ENCODE measurements at regions not wholly inside any gene's neighbourhood (a gene's known extent, or its start where the extent isn't known, plus 50 kb on each side); places are given as distances from the start of the nearest gene placed in this dataset.
"Not testable (repeated sequence)": the region's sequence is repeated elsewhere in the genome, so short reads cannot be mapped to it uniquely, and the experiment has no call there.

DNA sequence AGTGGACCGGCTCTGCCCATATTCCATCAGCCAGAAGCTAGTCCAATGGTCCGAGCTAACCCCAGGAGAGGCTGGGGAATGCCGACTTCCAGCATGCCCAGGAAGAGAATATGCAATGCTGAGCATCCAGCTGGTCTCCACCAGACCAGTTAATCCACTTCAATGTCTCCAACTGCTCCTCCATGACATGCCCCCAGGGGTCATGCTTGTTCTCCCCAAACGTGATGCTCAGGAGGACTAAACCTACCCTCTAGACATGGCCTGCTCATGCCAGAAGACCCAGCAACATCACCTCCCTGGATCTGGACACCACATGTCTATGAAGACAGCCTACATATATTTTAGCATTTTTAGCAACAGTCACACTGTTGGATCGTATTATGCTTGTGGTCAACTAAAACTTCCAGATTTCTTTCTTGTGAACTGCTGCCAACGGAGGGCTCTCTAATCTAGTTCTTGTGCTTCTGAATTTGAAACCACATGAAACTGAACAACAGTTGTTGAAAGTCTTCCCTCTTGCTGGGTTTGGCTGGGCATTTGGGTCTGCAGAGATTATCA is 245.1 kb downstream of the SOX9 start:
- DNase-seq (ENCODE audit: low read depth in 2 of 2) = no peak

DNA sequence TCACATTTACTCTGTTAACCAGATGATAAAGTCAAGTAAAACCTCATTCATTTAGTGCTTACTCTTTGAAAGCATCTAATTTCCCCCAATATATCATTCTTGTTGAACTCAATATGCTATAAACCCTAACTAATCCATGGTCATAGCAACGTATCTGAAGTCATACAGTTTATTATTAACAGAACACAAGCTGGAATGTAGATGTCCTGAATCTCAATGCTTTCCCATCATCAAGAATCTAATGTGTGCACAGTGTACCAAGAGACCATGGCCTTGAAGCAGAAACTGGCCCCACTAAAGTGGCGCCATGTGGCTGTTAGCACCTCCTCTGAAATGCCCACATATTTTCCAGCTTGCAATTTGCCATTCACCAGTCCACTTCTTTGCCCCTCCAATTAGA is 245.8 kb downstream of the SOX9 start:
- no peak for DNase-seq (ENCODE audit: low read depth in 2 of 2)

DNA sequence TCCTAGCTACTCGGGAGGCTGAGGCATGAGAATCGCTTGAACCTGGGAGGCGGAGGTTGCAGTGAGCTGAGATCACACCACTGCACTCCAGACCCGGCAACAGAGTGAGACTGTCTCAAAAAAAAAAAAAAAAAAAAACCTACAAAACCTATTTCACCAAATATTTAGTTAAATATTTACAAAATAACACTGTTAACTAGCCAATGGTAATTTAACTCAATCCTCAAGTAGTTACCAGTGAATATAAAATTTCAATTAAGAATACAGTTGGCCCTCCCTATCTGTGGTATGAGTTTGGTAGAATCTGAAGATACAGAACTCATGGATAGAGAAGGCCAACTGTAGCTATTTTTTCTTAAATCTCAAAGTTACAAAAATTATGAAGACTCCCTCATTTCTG is 247.4 kb downstream of the SOX9 start:
- no peak for DNase-seq (ENCODE audit: low read depth in 2 of 2)

DNA sequence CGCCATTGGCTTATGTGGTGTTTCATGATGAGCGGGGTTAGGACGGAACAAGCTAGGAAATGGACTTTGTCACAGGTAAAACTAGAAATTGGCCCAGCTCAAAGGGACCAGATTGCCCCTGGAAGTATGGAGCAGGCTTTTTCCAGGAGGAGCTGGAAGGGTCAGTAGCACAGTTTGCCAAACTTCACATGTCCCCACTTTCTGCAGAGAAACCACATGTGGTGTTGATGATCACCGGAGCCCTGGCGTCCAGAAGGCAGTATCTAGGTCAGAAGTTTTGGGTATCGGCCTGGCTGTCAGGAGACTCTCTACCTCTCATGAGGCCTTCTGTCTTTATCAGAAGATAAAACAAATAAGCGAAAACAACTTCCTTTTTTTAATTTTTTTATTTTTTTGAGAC is 248.5 kb downstream of the SOX9 start:
- no peak for DNase-seq (ENCODE audit: low read depth in 2 of 2)

DNA sequence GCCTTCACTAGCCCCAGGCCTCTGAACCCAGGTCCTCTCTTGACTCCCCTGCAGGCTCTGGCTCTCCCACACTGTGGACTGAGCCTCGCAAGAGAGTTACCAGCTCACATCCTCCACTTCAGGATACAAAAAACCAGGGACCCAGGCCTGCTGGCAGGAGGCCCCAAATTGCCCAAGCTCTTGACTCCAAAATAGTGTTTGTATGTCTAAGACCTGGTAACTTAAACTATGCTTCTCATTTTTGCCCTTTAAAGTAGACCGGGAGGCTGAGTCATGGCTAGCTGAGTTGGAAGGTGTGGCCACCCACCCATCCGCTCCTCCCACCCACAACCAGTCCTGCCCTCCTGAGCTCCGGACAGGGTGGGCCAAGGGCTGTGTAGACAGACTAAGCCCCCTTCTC is 250.0 kb downstream of the SOX9 start:
- no peak for DNase-seq (ENCODE audit: low read depth in 2 of 2)

DNA sequence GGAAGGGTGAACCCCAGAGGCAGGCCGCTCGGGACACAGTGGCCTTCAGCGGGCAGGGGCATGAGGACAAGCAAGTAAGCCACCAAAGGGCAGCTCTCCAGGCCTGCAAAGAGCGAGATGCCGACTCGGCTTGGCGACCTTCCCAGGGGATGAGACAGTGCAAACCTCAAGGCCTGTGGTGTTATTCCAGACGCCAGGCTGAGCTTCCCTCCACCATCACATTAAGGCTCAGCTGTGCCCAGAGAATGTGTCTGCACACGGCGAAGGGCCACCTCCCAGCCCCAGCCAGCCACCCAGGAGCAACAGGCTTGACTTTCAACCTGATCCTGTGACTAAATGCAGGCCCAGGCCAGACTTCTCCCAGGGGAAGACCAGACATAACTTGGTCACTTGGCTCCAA is 251.4 kb downstream of the SOX9 start:
- DNase-seq (ENCODE audit: low read depth in 2 of 2) = no peak

DNA sequence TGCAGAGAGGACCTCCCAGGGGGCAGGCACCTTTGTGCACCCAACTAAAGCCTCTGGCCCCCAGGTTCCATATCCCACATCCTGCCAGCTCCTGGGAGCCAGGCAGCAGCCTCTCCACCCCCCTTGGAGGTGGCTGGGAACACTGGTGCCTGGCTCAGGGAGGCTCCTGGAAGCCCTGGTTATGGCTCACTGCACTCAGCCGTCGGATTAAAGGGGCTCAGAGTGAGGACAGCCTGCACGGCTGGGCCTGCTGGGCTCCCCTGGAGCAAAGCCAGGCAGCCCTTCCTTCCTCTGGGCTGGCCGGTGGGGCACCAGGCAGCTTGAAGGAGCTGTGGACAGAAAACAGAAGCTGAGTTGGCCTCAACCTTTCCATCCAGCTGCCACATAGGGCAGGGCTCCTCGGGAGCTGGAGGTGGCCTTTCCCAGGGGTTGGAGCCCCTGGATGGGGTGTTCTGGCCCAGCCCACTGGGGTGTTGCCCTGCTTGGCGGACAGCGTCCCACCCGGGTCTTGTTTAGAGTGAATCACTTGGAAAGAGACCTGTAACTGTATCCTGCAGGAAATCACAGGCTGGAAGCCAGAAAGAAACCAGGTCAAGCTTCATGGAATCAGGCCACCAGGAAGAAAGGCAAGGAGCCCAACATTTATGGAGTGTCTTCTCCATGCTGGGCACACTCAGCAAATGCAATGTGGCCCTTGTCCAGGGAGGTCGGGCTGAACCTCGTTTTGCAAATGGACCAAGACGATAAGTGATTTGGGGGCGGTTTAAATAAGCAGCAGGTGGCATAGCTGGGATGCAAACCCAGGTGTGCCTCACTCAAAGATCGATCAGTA is 253.3 kb downstream of the SOX9 start:
- DNase-seq (ENCODE audit: low read depth in 2 of 2) = no peak

DNA sequence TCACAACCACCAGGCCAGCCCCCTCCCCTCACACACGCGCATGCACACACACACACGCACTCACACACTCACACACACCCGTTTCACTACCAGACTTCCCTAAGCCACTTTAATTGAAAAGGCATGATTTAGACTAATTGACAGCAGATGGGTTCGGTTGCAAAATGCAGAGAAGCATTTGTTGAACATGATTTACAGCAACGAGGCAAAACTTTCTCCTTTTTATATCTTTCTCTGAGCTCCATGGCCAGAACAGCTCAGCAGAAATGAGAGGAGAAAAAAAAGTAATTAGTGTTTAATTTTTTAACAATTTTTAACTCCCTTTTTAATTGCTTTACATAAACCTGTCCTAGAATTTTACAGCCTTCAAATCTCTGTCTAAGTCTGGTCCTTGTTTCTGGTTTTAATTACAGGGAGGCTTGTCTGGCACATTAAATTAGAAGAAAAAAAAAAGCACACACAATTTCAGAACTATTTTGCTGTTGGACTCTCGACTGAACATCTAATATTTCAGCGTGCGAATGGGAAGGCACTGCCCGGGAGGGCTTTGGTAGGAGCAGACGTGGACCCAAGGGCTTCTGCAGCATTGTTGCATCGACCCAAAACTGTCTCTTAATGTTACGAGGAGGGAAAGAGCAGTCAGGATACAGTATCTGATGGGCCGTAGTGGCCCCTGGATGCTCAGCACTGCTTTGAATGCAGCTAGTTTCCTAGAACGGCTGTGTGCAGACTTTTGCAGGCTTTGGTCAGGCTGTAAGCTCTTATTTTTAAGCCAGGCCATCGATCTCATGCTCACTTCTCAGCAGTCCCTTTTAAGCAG is 255.9 kb downstream of the SOX9 start:
- DNase-seq (ENCODE audit: low read depth in 2 of 2) = no peak

DNA sequence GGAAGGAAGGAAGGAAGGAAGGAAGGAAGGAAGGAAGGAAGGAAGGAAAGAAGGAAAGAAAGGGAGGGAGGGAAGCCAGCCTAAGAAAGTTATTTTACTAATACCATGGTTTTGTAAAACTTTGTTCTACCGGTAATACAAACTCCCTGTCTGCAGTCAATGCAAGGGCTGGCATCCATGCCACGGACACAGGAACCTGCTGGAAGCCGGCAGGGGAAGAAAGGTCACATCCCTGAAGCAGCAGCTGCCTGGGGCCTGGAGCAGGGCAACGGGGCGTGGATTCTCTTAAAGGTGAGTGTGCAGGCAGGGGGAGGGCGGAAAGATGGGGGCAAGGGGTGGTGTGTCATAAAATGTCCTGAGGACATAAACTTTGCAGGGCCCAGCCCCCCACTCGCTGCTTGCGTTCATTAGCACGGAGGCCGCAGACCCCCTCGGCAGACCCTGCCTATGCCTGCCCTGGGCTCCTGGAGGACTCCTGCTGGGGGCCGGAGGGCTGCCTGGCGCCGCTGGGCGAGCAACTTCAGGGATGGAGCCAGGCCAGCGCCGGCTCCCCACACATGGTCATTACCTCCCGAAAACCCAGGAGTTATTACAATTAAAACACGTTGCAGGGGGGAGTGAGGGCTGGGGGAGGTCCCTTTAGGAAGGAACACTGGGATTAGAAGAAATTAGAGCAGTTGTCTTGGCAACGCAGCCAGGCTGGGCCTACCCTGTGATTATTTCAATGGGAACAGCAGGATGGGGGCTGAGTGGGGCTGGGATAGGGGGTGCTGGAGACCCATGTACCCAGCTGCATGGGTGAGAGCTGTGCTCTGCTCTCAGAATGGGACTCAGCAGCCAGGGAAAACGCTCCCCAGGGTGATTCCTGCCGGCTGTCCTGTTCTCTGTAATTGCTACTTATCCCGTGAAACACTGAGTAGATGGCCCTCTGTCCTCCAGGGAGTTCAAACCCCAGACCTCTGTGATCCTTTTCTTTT is 257.9 kb downstream of the SOX9 start:
- no peak for DNase-seq (ENCODE audit: low read depth in 2 of 2)

DNA sequence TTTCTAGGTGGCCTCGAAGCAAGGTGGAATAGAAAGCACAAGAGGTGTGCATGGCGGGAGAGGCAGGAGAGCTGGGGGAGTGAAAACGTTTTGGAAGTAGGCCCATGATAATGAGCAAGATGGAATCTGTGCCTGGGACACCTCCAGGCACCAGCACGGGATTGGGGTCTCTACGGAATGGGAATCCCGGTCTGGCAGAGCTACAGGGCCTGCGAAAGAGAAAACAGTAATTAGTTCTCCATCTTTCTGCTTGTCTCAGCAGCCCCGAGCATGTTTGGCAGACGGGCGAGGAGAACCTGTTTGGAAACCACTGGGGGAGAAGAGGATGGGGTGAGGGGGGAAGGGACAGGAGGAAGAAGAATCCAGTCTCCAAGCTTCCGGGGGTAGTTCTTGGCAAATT is 258.7 kb downstream of the SOX9 start:
- no peak for DNase-seq (ENCODE audit: low read depth in 2 of 2)

DNA sequence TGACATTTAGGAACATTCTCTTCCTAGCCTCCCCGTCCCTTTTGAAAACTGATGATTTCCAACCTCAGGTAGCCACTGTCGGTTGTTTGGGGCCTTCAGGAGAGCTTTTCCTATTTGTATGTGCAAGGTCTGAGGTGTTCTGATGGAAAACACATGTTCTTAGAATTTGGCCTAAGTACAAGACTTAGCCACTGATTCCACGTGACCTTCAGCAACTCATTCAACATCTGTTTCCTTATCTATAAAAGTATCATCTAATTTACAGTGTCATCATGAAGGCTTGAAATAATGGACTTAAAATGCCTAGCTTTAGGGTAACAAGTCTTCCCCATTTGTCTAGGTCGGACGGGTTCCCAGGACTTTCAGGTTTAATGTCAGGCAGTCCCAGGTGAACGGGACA is 259.3 kb downstream of the SOX9 start:
- DNase-seq (ENCODE audit: low read depth in 2 of 2) = no peak

DNA sequence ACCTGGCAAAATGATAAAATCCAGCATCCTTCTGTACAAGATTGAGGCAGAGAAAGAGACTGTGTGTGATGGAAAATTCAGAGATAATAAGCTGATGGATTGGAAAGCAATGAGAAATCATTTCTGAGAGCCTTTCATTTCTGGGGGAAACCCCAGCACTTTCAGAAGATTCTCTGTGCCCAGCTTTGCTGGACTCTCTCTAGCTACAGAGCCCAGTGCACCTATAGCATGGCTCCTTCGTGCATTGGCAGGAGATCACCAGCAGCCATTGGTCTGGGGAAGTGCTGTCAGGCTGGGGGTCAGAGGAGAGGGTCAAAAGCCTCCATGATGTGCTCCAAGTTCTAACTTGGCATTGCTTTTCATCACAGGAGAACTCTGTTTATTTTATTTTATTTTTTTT is 259.9 kb downstream of the SOX9 start:
- DNase-seq (ENCODE audit: low read depth in 2 of 2) = no peak

DNA sequence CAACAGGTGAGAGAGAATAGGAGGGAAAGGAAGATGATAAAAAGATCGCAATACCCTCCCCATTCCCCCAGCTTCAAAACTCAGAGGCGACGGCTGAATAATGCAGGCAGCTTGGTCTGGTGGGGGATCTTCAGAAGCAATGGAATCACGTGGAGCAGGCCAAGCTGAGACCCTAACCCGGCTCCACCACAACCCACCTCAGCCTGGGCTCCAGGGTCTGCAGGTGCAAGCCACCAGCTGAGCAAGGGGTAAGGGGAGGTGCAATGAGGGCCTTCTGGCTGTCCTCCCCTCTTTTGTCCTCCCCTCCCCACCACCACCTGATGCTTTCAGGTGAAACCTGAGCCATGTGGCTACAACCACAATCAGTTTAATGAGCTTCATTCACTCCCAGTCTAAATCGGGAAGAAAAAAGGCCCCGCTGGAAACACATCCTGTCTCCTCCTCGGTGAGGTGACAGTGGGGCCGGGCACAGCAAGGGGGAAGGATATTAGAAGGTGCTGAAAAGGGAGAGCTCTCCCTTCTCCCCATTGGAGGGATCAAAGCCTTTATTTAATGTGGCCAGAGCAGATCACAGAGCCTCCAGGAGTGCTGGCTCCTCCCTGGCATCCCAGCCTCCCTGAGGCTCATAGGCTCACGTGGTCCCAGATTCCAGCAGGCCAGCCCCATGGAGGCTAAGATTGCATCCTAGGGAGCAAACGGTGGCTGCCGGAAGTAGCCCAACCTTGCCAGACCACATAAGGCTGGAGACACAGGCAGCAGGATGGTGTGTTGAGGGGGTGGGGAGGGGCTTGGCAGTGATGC is 261.0 kb downstream of the SOX9 start:
- DNase-seq (ENCODE audit: low read depth in 2 of 2) = no peak

DNA sequence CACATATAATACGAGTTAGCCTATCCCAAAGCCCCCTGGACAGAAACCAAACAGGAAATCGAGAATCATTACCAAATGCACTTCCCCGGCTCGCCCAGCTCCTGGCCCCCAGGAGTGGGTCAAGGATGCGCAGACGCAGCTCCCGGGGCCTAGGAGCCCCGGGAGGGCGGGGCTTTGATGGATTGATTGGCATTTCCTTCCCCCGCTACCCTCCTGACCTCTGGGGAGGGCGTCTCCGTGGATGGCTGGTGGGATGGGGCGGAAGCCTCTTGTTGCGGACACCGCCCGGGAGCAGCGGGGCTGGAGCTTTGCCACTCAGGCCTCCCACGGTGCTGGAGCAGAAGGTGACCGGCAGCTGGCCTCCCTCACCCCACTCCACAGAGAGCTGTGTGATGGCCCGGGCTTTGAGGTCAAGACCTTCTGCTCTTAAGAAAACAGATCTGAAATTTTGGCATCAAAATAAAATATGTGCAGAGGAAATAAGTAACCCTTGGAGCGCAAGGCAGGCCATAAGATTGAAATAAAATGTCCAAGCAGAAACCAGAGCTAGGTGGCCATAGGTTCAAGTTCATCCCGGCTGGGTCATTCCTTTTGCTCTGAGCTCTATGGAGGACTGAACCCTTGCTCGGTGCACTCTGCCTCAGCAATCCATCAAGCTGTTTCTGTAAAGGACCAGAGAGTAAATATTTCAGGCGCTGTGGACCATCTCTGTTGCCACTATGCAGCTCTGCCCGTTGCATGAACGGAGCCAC is 262.3 kb downstream of the SOX9 start:
- no peak for DNase-seq (ENCODE audit: low read depth in 2 of 2)

DNA sequence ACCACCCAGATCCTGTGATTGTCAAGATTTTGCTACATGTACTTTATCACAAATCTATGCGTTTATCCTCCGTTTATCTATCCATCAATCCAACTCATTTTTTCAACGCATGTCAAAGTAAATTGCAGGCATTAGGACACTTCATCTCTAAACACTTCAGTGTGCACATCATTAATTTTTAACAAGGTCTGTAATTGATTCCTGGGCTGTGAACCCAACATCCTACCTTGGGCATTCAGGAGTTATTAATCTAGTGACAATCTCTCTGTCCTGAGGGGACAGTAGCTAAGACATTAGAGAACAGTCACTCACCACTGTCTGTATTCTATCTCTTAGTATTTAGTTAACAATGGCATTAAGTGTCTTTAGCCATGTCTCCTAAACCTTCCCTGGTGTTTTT is 264.7 kb downstream of the SOX9 start:
- no peak for DNase-seq (ENCODE audit: low read depth in 2 of 2)

DNA sequence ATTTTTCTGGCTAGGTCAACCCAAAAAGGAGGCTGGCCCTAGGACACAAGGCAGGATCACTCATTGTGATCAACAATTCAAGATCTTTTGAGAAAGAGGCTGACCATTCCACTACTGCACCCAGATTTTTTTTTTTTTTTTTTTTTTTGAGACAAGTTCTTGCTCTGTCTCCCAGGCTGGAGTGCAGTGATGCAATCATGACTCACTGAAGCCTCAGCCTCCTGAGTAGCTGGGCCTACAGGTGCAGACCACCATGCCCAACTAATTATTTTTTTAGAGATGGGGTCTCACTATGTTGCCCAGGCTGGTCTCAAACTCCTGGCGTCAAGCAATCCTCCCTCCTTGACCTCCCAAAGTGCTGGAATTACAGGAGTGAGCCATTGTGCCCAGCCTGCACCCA is 265.4 kb downstream of the SOX9 start:
- DNase-seq (ENCODE audit: low read depth in 2 of 2) = not testable (repeated sequence)

DNA sequence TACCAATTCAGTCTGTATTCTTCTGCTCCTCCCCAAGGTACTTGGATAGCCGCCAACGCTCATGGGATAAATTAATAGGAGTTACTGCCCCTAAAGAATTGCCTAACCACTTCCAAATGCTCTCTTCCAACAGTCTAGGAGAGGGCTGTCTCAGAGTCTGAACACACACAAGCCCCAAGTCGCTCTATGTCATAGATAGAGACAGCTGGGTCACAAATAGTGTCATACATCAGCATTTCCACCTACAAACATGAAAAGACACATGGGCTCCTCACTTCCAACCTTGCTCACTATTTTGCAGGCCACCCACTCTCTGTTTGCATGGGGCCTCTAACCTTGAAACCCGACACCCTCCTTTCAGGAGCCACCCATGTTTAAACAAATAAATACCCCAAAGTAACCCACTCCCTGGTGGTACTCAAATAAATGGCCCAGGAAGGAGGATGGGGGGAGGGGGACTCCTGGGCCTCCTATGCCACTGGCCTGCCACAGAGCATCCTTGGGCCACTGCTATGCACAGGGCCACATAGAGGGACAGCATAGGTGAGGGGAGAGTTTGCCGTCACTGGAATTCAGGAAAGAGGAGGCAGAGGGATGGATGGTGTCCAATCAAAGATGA is 265.9 kb downstream of the SOX9 start:
- DNase-seq (ENCODE audit: low read depth in 2 of 2) = no peak

DNA sequence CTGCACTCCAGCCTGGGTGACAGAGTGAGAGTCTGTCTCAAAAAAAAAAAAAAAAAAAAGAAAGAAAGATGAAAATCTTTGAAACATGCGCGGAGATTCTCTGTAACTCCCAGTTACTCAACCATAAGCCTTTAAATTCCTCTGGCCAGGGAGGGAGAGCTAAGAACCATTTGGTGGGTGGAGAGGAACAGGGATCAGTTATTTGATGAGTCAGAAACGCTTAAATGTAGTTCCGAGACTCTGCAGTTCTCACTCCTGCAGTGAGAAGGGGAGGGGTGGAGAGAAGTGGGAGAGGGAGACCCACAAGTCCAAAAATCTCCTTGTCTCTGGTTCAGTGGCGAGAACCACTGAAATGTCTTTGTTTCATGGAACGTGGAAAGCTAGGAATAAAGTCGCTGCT is 266.7 kb downstream of the SOX9 start:
- no peak for DNase-seq (ENCODE audit: low read depth in 2 of 2)

DNA sequence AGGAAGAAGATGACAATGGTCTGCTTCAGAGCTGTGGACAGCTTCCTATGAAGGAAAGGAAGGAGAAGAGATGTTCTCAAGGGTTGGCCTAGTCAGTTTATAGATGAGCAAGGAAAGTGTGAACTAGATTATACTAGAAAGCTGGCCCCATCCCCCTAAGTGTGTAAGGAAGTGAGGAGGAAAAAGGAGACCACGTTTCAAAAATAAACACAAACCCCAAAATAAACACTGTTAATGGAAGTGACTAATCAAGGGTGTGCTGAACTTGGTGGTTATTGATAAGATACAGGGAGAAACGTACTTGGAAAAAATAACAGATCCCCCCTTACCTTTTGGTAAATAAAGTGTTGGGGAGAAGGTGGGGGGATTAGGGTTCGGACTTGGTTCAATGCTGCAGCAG is 267.1 kb downstream of the SOX9 start:
- DNase-seq (ENCODE audit: low read depth in 2 of 2) = no peak
